ENCODE measurements at regions not wholly inside any gene's neighbourhood (a gene's known extent, or its start where the extent isn't known, plus 50 kb on each side); places are given as distances from the start of the nearest gene placed in this dataset.

GRCh38 chr16:58789351-58789750 lies 55.2 kb upstream of the GOT2 start:
- H3K9ac ChIP-seq (ENCODE audit: low read length) = no peak overlapping the region
- H3F3A ChIP-seq (ENCODE audit: low read length, unreplicated experiment) = no peaks in the 10 kb centered on the region
- H2AFZ ChIP-seq (ENCODE audit: low read length) = no peak overlapping the region
- H3K4me2 ChIP-seq (ENCODE audit: low read length) = no peak overlapping the region
- TF ChIP-seq EZH2 (IDR thresholded peaks at IDR 0.05; ENCODE audit: low read length, unreplicated experiment) = no peak
- no peak for TF ChIP-seq EZH2phosphoT487 (IDR thresholded peaks at IDR 0.05; ENCODE audit: borderline replicate concordance, low read length)
- no peak for TF ChIP-seq CTCF (conservative IDR thresholded peaks at IDR 0.05; ENCODE audit: low read depth, low read length)
- H3K36me3 ChIP-seq (ENCODE audit: low read depth, low read length) = no peaks in the 10 kb centered on the region
- H3K79me2 ChIP-seq (ENCODE audit: low read length) = no peaks in the 10 kb centered on the region
- ATAC-seq (no peak), DNase-seq (no peak)
- no peak overlapping the region for H3K4me3 ChIP-seq (ENCODE audit: low read length)
- H3K9me3 ChIP-seq (ENCODE audit: low read length) = no peaks in the 10 kb centered on the region
- ChIA-PET CTCF (no interaction called here), POLR2A (ENCODE audit: unreplicated experiment) (no interaction called here)
- no peaks in the 10 kb centered on the region for H4K20me1 ChIP-seq (ENCODE audit: low read length)
- H3K9me2 ChIP-seq (replicated peaks; ENCODE audit: low read length) = no peaks in the 10 kb centered on the region
- intact Hi-C loops (cut with micrococcal nuclease) = no loop called here
- no TSS peak for BruUV-seq (replicated peaks)
- H3K27me3 ChIP-seq (ENCODE audit: low read length) = peaks cover 22% of the 10 kb centered on the region
- H3K27ac ChIP-seq (ENCODE audit: low read length) = no peak overlapping the region
- H3K4me1 ChIP-seq (ENCODE audit: insufficient read depth, low read length) = no peaks in the 10 kb centered on the region

Data from PC-3 (cell line).